Left lobe of liver (tissue), 2 donors: ENCODE measurements at regions not wholly inside any gene's neighbourhood (a gene's known extent, or its start where the extent isn't known, plus 50 kb on each side); places are given as distances from the start of the nearest gene placed in this dataset.
"Not testable (repeated sequence)": the region's sequence is repeated elsewhere in the genome, so short reads cannot be mapped to it uniquely, and the experiment has no call there.

Experiments used
- ATAC-seq: fragments of 200-7000 bp; cut with Tn5 transposase; one replicate; pipeline ENCODE4 v1.9.1; 2020; ENCODE audit warnings: mild to moderate bottlenecking, moderate library complexity
- DNase-seq: peaks from one replicate; pipeline ENCODE4 v3.0.0-alpha.2; 2020; ENCODE audit warnings: low spot score
- donor health status: DM: no; HTN: no; CAD: no; lungs with moderate emphysema.
- donor health status: DM: no; HTN: yes; CAD: no.

DNA sequence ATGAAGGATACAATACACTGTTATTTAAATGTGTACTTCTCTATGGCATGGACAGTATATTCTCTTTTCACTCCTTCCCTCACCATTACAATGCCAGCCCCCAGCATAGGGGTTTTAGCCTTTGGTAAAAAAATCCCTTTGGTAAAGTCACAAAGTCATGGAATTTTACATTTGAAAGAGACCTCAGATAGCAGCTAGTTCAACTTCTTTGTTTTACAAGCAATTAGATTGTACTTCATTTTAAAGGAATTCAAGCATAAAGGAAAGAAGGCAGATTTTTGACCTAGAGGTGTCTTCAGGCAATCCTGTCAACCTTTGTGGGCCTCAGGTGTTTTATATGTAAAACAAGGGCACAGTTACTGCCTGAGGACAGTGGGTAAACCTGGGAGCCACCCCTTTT is 1188.4 kb upstream of the AUTS2 start:
- ATAC-seq (no peak), DNase-seq (no peak)

DNA sequence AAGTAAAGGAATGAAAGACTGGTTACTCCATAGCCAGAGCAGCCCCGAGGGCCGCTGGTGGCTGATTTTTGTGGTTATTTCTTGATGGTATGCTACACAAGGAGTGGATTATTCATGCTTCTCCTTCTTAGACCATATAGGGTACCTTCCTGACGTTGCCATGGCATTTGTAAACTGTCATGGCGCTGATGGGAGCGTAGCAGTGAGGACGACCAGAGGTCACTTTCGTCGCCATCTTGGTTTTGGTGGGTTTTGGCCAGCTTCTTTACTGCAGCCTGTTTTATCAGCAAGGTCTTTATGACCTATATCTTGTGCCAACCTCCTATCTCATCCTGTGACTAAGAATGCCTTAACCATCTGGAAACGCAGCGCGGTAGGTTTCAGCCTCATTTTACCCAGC is 1187.6 kb upstream of the AUTS2 start:
- DNase-seq, ATAC-seq: not testable (repeated sequence)

- no peak for ATAC-seq
- no peak for DNase-seq
Observed at GRCh38 chr7:68411742-68412141, 1186.5 kb upstream of the AUTS2 start.

GRCh38 chr7:68414631-68415425 is 1183.4 kb upstream of the AUTS2 start:
- no peak for DNase-seq

GRCh38 chr7:68417002-68417401 is 1181.3 kb upstream of the AUTS2 start:
- ATAC-seq = no peak
- no peak for DNase-seq

More at GRCh38 chr7:68414631-68415425, 1183.4 kb upstream of the AUTS2 start:
- no peak for ATAC-seq

DNA sequence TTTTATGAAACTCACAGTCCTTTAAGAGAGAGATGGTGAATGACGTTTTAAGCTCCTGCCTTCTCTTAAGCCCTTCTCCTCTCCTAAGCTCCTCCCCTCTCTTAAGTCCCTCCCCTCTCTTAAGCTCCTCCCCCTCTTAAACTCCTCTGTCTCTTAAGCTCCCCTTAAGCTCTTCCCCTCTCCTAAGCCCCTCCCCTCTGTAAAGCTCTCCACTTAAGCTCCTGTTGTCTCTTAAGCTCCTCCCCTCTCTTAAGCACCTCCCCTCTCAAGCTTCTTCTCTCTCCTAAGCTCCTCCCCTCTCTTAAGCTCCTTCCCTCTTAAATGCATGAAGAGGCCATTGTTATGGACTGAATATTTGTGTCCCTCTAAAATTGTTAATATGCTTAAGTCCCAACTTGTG is 1180.6 kb upstream of the AUTS2 start:
- no peak for DNase-seq
- no peak for ATAC-seq

GRCh38 chr7:68420342-68421192 is 1177.7 kb upstream of the AUTS2 start:
- ATAC-seq = no peak
- DNase-seq = no peak

DNA sequence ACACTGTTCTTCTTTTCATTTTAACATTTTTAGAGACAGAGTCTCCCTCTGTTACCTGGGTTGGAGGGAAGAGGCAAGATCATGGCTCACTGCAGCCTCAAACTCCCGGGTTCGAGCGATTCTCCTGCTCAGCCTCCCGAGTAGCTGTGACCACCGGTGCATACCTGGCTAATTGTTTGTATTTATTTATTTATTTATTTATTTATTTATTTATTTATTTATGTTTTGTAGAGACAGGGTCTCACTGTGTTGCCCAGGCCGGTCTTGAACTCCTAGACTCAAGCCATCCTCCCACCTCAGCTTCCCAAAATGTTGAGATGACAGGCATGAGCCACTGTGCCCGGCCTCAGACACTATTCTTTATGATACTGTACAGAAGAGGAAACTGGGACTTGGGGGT is 1176.6 kb upstream of the AUTS2 start:
- no peak for ATAC-seq
- no peak for DNase-seq

- ATAC-seq (no peak), DNase-seq (no peak)
Observed at GRCh38 chr7:68422281-68422680, 1176.0 kb upstream of the AUTS2 start.

- DNase-seq = no peak
- ATAC-seq = no peak
Observed at GRCh38 chr7:68423356-68423755, 1174.9 kb upstream of the AUTS2 start.

DNA sequence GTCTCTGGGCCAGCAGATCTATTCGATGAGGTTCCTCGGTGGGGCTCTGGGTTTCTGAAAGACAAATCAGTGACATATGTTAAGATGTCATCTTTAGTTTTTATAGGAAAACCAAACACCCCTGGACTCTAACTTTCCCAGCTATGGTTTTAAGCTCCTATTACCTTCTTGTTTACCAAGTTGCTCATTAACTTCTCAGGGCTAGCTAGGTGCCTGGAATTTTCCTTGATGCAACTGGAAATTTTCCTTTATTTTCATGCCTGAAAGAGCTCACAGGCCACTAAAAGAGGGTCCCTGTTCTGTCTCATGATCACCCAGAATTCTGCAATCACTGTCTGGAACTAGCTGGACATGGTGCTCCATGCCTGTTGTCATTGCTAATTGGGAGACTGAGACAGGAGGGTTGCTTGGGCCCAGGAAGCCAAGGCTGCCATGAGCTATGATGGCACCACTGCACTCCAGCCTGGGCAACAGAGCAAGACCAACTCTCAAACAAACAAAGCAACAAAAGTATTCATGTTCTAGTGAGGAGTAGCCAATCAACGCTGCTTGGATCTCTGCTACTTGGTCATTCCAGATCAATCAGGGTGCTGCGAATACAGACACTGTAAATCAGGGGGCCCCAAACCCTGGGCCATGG is 1173.5 kb upstream of the AUTS2 start:
- ATAC-seq = no peak
- no peak for DNase-seq

DNA sequence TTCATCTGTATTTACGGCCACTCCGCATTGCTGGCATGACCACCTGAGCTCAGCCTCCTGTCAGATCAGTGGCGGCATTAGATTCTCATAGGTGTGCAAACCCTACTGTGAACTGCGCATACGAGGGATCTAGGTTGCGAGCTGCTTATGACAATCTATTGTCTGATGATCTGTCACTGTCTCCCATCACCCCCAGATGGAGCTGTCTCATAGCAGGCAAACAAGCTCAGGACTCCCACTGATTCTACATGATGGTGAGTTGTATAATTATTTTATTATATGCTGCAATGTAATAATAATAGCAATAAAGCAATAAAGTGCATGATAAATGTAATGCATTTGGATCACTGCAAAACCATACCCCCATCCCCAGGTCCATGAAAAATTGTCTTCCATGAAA is 1172.9 kb upstream of the AUTS2 start:
- ATAC-seq = no peak
- DNase-seq = no peak

DNA sequence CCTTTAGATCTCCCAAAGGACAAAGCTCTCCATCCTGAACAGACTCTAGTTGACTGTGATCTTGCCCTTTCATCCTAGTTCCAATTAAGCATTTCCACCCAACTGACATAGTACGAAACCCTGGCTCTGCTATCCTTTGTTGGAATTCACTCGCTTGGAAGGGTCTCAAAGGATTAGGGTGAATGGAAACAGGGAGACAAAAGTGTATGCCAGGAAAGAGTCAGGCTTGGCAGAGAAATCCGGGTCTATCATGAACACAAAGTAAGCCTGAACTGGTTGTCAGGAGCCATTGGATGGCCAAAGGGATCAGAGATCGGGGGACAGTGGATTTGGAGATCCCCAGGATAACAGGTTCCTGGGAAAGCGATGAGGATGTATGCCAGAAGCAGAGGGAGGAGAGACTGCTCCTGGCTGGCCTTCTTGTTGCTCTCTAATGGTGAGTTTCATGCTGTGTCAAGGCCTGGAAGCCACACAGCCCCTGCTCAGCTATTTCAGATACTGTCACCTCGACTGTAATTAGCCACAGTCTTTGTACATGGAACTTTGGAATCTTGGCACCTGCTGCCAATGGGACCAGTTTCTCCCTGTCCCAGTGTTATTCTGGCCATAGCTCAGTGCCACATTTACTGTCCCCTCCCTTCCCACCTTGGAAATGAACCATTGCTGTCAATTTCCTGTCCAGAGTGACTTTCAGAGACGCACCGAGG is 1168.7 kb upstream of the AUTS2 start:
- ATAC-seq = no peak
- DNase-seq = no peak

DNA sequence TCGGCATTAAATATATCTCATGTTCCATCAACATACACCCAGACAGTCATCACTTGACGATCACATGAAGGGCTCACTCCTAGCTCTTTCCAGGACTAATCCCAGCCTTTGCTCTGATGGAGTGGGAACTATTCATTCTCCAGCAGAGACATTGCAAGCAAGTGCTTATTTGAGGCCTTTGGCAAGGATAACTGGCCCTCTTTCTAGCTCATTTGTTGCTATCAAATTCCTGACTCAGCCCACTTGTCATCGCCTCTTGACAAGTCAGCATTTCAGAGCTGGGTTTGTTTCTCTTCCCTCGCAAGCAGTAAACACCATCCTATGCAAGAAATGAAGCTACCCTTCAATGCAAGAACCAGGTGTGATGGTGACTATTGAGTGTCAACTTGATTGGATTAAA is 1165.7 kb upstream of the AUTS2 start:
- no peak for DNase-seq
- no peak for ATAC-seq

- DNase-seq (no peak), ATAC-seq (no peak)
Observed at GRCh38 chr7:68433462-68434070, 1164.7 kb upstream of the AUTS2 start.

GRCh38 chr7:68434857-68435256 is 1163.4 kb upstream of the AUTS2 start:
- ATAC-seq (no peak), DNase-seq (no peak)

DNA sequence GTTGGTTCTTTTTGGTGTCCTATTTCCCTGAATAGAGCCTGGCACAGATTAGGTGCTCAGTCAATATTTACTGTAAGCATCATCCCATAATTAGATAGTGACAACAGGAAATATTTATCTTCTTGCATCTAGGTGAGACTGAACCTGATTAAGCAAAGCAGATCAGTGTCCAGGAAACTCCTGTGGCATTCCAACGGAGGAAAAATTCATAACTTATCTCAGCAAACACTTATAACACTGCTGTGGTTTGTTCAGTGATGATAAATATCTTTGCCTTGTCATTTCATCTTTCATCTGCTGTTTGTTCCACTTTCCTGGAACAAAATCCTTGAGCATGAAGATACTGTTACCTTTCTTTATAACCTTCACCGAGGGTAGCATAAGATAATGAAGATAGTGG is 1160.3 kb upstream of the AUTS2 start:
- no peak for ATAC-seq
- DNase-seq = no peak

GRCh38 chr7:68438811-68439210 is 1159.5 kb upstream of the AUTS2 start:
- no peak for ATAC-seq
- no peak for DNase-seq

- DNase-seq = no peak
- ATAC-seq = no peak
Observed at GRCh38 chr7:68439897-68440296, 1158.4 kb upstream of the AUTS2 start.

- DNase-seq (no peak), ATAC-seq (no peak)
Observed at GRCh38 chr7:68440866-68441265, 1157.4 kb upstream of the AUTS2 start.

DNA sequence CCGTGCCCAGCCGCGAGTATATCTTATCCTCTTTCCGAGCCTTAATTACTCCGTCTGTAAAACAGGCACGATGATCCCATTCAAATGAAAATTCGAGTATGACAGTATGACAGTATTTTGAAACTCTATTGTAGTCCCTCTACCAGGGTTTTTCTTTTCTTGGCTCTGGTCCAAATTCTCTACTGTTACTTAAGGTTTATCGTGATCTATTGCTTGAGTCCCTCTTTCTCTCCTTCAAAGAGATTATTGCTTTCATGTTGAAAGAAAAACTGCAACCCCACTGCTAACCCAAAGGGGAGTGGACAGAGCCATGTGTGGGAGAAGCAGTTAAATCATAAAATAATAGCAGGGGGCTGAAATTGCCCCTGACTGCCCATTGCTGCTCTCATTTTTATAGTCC is 1156.6 kb upstream of the AUTS2 start:
- DNase-seq (no peak), ATAC-seq (no peak)
